Nephron (organoid): ENCODE measurements at regions not wholly inside any gene's neighbourhood (a gene's known extent, or its start where the extent isn't known, plus 50 kb on each side); places are given as distances from the start of the nearest gene placed in this dataset.

ENCODE experiments used
- H3K27ac Mint-ChIP-seq, 3 experiments: 2 replicates each; pipeline ENCODE4 v1.8.0; 2020; ENCODE audit warnings: mixed read lengths in 3 of 3, mild to moderate bottlenecking in 2 of 3, moderate library complexity in 1 of 3
- H3K27me3 Mint-ChIP-seq: 2 replicates; pipeline ENCODE4 v1.8.0; 2021; ENCODE audit warnings: low read depth, mild to moderate bottlenecking, moderate library complexity, mixed read lengths
- H3K36me3 Mint-ChIP-seq: 2 replicates; pipeline ENCODE4 v1.8.0; 2020; ENCODE audit warnings: low read depth, mixed read lengths
- H3K4me1 Mint-ChIP-seq: 2 replicates; pipeline ENCODE4 v1.8.0; 2020; ENCODE audit warnings: mixed read lengths
- H3K4me3 Mint-ChIP-seq, 3 experiments: 2 replicates each; pipeline ENCODE4 v1.8.0; 2020; ENCODE audit warnings: mild to moderate bottlenecking in 3 of 3, mixed read lengths in 3 of 3, moderate library complexity in 2 of 3
- H3K9me3 Mint-ChIP-seq: 2 replicates; pipeline ENCODE4 v1.8.0; 2020; ENCODE audit warnings: mixed read lengths
- TF ChIP-seq, protein P1 (sequence below), 3 experiments: fragments of 200-600 bp; sonication (generic); IDR thresholded peaks; one replicate each; pipeline ENCODE4 v1.5.0; 2021; ENCODE audit warnings: antibody characterized with exemption in 3 of 3; ENCODE audit not compliant: unreplicated experiment in 3 of 3

DNA sequence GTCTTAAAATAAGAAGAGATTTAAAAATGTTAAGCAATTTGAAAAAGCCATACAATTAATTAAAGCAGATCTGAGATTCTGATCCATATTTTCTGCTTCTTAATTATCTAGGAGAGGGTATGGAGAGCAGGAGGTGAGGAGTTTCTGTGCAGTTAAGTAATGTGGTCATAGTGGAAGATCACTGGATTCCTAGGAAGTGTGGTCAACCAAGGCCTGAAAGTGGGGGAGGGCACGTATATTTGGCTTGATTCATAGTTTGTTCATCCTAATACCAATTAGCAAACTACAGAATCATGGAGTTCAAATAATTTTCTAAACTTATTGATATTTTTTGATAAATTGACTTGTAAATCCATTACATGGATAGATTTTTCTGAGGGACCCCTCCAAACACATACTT is 768.3 kb downstream of the RAPGEF2 start:
- Mint-ChIP-seq H3K27ac (no peak overlapping the region), H3K4me3 (no peak overlapping the region), H3K4me1 (no peaks in the 10 kb centered on the region), H3K36me3 (no peaks in the 10 kb centered on the region), H3K9me3 (peaks cover 21% of the 10 kb centered on the region), H3K27me3 (no peaks in the 10 kb centered on the region)
- TF ChIP-seq, protein P1, sequence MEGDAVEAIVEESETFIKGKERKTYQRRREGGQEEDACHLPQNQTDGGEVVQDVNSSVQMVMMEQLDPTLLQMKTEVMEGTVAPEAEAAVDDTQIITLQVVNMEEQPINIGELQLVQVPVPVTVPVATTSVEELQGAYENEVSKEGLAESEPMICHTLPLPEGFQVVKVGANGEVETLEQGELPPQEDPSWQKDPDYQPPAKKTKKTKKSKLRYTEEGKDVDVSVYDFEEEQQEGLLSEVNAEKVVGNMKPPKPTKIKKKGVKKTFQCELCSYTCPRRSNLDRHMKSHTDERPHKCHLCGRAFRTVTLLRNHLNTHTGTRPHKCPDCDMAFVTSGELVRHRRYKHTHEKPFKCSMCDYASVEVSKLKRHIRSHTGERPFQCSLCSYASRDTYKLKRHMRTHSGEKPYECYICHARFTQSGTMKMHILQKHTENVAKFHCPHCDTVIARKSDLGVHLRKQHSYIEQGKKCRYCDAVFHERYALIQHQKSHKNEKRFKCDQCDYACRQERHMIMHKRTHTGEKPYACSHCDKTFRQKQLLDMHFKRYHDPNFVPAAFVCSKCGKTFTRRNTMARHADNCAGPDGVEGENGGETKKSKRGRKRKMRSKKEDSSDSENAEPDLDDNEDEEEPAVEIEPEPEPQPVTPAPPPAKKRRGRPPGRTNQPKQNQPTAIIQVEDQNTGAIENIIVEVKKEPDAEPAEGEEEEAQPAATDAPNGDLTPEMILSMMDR (IDR thresholded peaks at IDR 0.05; ENCODE audit: unreplicated experiment in 3 of 3): no peak

DNA sequence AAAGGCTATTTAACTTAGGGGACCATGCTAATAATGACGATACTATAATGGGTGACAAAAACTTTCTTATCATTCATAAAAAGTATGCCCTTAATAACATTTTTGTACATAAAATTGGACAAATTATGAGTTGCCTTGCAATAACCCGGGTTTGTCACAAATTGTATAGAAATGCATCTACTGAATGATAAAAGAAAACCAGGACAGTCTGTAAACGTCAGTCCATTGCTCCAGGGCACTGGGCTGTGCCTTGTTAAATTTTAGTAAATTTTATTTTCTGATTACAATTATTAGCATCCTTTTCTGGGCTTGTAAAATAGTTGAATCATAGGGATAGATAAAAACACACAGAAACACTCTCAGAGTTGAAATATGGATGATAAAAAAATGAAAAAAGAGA is 778.3 kb downstream of the RAPGEF2 start:
- no peak overlapping the region for H3K27ac Mint-ChIP-seq
- TF ChIP-seq, protein P1 (IDR thresholded peaks at IDR 0.05; ENCODE audit: unreplicated experiment in 3 of 3): no peak
- H3K4me3 Mint-ChIP-seq: no peak overlapping the region
- H3K27me3 Mint-ChIP-seq: no peaks in the 10 kb centered on the region
- H3K9me3 Mint-ChIP-seq: no peaks in the 10 kb centered on the region
- H3K4me1 Mint-ChIP-seq: no peaks in the 10 kb centered on the region
- H3K36me3 Mint-ChIP-seq: no peaks in the 10 kb centered on the region

DNA sequence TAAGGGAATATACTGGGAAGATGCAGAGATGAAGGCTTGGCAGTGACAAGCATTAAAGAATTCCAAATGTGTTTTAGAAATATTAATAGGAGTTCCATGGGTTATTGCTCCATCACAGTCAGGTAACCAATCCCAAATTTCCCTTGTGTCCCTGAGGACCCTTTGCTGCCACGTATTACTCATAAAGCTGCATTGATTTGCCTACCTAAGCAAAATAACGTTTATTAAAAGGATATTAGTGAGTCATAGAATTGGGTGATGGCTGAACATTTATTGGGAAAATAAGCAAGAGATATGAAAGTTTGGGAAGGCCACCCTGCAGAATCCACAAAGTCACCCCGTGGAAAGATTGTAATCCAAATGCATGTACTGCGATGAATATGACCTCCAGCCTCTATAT is 782.1 kb downstream of the RAPGEF2 start:
- Mint-ChIP-seq H3K27ac (no peak overlapping the region), H3K4me3 (no peak overlapping the region), H3K36me3 (no peaks in the 10 kb centered on the region), H3K4me1 (no peaks in the 10 kb centered on the region), H3K9me3 (no peaks in the 10 kb centered on the region), H3K27me3 (no peaks in the 10 kb centered on the region)
- TF ChIP-seq, protein P1 (IDR thresholded peaks at IDR 0.05; ENCODE audit: unreplicated experiment in 3 of 3): no peak

DNA sequence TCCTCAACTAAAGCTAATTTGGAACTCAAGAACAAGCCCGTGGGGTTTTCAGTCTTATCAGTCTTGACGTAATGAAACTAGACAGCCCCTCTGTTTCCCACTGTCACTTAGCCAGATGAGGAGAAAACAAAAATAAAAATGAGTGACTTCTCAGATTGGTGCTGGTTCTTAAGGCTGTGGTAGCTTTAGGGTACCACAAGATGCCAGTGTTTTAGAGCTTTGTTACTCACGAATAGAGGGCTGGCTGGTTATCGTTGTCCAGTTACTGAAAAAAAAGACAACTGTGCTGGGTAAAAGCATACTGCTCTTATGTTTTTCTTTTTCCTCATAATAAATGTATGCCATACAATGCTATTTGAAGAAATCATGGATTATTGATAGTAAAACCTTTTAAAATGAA is 796.7 kb downstream of the RAPGEF2 start:
- no peaks in the 10 kb centered on the region for H3K9me3 Mint-ChIP-seq
- H3K27ac Mint-ChIP-seq: no peak overlapping the region
- H3K4me1 Mint-ChIP-seq: peaks cover 8% of the 10 kb centered on the region
- no peaks in the 10 kb centered on the region for H3K27me3 Mint-ChIP-seq
- no peak overlapping the region for H3K4me3 Mint-ChIP-seq
- TF ChIP-seq, protein P1 (IDR thresholded peaks at IDR 0.05; ENCODE audit: unreplicated experiment in 3 of 3): no peak
- no peaks in the 10 kb centered on the region for H3K36me3 Mint-ChIP-seq

DNA sequence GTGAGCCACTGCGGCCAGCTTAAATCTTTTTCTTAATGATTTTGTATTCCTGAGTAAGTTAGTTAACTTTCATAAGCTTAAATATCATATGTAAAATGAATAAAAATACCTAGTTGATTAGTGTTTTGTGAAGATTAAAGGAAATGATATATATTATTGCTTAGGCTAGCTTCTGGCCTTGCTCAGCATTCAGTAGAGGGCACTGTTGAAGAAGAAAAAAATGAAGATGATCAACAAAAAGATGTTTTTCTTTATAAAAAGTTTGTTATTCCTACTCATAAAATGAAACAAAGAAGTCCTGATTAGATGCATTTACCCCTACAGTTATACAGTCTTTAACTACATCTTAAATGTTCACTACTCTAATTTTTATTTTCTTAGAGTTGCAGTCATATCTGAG is 797.7 kb downstream of the RAPGEF2 start:
- no peak overlapping the region for H3K27ac Mint-ChIP-seq
- H3K27me3 Mint-ChIP-seq: no peaks in the 10 kb centered on the region
- H3K9me3 Mint-ChIP-seq: no peaks in the 10 kb centered on the region
- TF ChIP-seq, protein P1 (IDR thresholded peaks at IDR 0.05; ENCODE audit: unreplicated experiment in 3 of 3): peak in 2 of 3 experiments; percentile 32 to 34
- H3K4me1 Mint-ChIP-seq: peaks cover 8% of the 10 kb centered on the region
- no peak overlapping the region for H3K4me3 Mint-ChIP-seq
- no peaks in the 10 kb centered on the region for H3K36me3 Mint-ChIP-seq

DNA sequence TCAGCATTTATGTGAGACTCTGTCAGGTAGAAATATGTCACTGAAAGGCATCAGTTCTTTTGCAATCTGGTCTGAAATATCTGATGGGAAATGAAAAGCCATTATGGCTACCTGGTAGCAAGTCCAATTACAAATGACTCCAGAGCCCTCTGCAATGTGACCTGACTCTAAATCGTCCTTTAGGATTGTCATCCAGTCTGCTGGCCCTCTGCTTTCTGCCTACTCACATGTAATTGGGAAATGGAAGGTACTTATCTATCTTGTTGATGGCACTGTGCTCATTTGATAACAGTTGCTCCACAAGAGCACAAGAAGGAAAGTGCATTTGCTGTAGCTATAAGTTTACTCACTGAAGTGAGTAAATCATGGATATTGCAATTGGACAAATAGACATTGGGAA is 799.8 kb downstream of the RAPGEF2 start:
- Mint-ChIP-seq H3K4me3 (no peak overlapping the region), H3K9me3 (no peaks in the 10 kb centered on the region), H3K4me1 (peaks cover 8% of the 10 kb centered on the region), H3K27ac (peak overlapping the region in 1 of 3 experiments; percentile 30), H3K36me3 (no peaks in the 10 kb centered on the region), H3K27me3 (no peaks in the 10 kb centered on the region)
- TF ChIP-seq, protein P1 (IDR thresholded peaks at IDR 0.05; ENCODE audit: unreplicated experiment in 3 of 3): no peak
